Panc1 (cell line): ENCODE measurements at regions not wholly inside any gene's neighbourhood (a gene's known extent, or its start where the extent isn't known, plus 50 kb on each side); places are given as distances from the start of the nearest gene placed in this dataset.

Source experiments
- ATAC-seq: fragments of 200-7000 bp; cut with Tn5 transposase; 2 replicates; pipeline ENCODE4 v1.9.1; 2020; ENCODE audit warnings: mild to moderate bottlenecking, moderate library complexity
- BruUV-seq: library from RNA; stranded (reverse); fragments of 400-500 nt; replicated peaks from 2 replicates; lab custom pipeline; 2021; lab: Mats Ljungman, UMichigan
- CTCF ChIA-PET: fragments of 300-600 bp; sonication (Branson Sonifier 250); formaldehyde crosslinking; loops from one replicate; lab custom pipeline; 2022; ENCODE audit warnings: antibody characterized with exemption; lab: Charles Lee
- POLR2A ChIA-PET: fragments of 300-600 bp; sonication (Branson Sonifier 250); formaldehyde crosslinking; loops from one replicate; lab custom pipeline; 2022; ENCODE audit warnings: antibody characterized with exemption; lab: Charles Lee
- DNase-seq: peaks from one replicate; pipeline ENCODE4 v3.0.0-alpha.2; 2010; ENCODE audit warnings: low read depth, low spot score
- H3K27ac ChIP-seq: 2 replicates; pipeline ENCODE4 v1.5.1; 2011; ENCODE audit warnings: mild to moderate bottlenecking, low read length, inconsistent platforms
- H3K27me3 ChIP-seq: fragments of 200-500 bp; sonication (Bioruptor generic); 2 replicates; pipeline ENCODE4 v1.6.0; 2014; ENCODE audit warnings: low read length, inconsistent platforms; ENCODE audit not compliant: control insufficient read depth, insufficient read depth
- H3K36me3 ChIP-seq: fragments of 200-500 bp; sonication (Bioruptor generic); 2 replicates; pipeline ENCODE4 v1.5.1; 2014; ENCODE audit warnings: inconsistent platforms, mild to moderate bottlenecking, low read length, moderate library complexity; ENCODE audit not compliant: control insufficient read depth, insufficient read depth
- H3K4me1 ChIP-seq: 2 replicates; pipeline ENCODE4 v1.5.1; 2011; ENCODE audit warnings: inconsistent platforms, mild to moderate bottlenecking, low read length, moderate library complexity; ENCODE audit not compliant: control insufficient read depth, insufficient read depth
- H3K4me3 ChIP-seq, 2 experiments: 2 replicates each; pipeline ENCODE4 v1.5.1; 2011 to 2012; ENCODE audit warnings: low read depth in 2 of 2, low read length in 2 of 2, mild to moderate bottlenecking in 2 of 2, inconsistent platforms in 1 of 2, moderate library complexity in 1 of 2
- H3K9me3 ChIP-seq: fragments of 200-500 bp; sonication (Bioruptor generic); 2 replicates; pipeline ENCODE4 v1.5.1; 2014; ENCODE audit warnings: low read depth, mild to moderate bottlenecking, inconsistent platforms, low read length, moderate library complexity; ENCODE audit not compliant: control insufficient read depth, insufficient read depth
- POLR2AphosphoS5 ChIP-seq: IDR thresholded peaks from 2 replicates; pipeline ENCODE4 v1.6.1; 2012; ENCODE audit warnings: mild to moderate bottlenecking, low read depth, low read length, moderate library complexity
- SIN3A ChIP-seq: IDR thresholded peaks from 2 replicates; pipeline ENCODE4 v1.6.1; 2012; ENCODE audit warnings: low read depth, mild to moderate bottlenecking, low read length, moderate library complexity, borderline replicate concordance; ENCODE audit not compliant: insufficient read depth
- TCF7L2 ChIP-seq: IDR thresholded peaks from 2 replicates; pipeline ENCODE4 v1.6.1; 2011; ENCODE audit warnings: mild to moderate bottlenecking, low read depth, low read length, inconsistent platforms
- in situ Hi-C: cut with HindIII; loops from 2 replicates; pipeline ENCODE4 v1.10.0; 2016; ENCODE audit warnings: low sequenced_read_pairs, low pct_unique_long_range_greater_than_20kb
- intact Hi-C: fragments of 100-400 bp; cut with micrococcal nuclease; formaldehyde crosslinking; loops from one replicate; pipeline ENCODE4 v1.10.0; 2022; ENCODE audit not compliant: unreplicated experiment
- TF ChIP-seq, protein P1 (sequence below): fragments of 450-650 bp; IDR thresholded peaks from 2 replicates; pipeline ENCODE4 v1.5.1; 2017; ENCODE audit warnings: mild to moderate bottlenecking
- TF ChIP-seq, protein P2 (sequence below), 2 experiments: IDR thresholded peaks; 2 replicates each; pipeline ENCODE4 v1.6.1; 2011 to 2012; ENCODE audit warnings: low read depth in 2 of 2, control low read depth in 1 of 2, low read length in 1 of 2, mild to moderate bottlenecking in 1 of 2, moderate library complexity in 1 of 2; ENCODE audit not compliant: insufficient read depth in 1 of 2

DNA sequence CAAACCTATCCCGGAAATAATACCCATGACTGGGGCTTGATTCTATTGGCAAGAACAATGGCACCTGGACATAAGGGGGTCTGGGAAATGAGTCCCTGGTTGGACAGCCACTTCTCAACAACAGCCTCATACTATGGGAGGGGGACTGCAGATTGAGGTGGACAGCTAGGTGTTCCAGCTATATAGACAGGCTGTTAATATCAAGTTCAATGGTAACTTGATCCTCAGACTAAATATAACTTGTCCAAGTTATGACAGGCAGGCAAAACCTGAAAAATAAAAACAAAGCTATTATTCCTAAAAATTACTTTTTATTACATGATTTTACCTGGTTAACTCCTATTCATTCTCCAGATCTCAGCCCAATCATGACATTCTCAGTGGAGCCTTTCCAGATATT is 267.3 kb downstream of the TTC8 start:
- no peaks in the 10 kb centered on the region for H3K4me1 ChIP-seq
- H3K27me3 ChIP-seq, result no peaks in the 10 kb centered on the region
- intact Hi-C loops (no loop called here), in situ Hi-C loops (no loop called here)
- CTCF ChIA-PET, result no interaction called here
- H3K9me3 ChIP-seq, result no peaks in the 10 kb centered on the region
- BruUV-seq, result no TSS peak
- no peak for DNase-seq
- H3K36me3 ChIP-seq, result no peaks in the 10 kb centered on the region
- TF ChIP-seq, protein P1, sequence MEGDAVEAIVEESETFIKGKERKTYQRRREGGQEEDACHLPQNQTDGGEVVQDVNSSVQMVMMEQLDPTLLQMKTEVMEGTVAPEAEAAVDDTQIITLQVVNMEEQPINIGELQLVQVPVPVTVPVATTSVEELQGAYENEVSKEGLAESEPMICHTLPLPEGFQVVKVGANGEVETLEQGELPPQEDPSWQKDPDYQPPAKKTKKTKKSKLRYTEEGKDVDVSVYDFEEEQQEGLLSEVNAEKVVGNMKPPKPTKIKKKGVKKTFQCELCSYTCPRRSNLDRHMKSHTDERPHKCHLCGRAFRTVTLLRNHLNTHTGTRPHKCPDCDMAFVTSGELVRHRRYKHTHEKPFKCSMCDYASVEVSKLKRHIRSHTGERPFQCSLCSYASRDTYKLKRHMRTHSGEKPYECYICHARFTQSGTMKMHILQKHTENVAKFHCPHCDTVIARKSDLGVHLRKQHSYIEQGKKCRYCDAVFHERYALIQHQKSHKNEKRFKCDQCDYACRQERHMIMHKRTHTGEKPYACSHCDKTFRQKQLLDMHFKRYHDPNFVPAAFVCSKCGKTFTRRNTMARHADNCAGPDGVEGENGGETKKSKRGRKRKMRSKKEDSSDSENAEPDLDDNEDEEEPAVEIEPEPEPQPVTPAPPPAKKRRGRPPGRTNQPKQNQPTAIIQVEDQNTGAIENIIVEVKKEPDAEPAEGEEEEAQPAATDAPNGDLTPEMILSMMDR, result no peak
- TF ChIP-seq SIN3A (no peak), TCF7L2 (no peak), POLR2AphosphoS5 (no peak)
- TF ChIP-seq, protein P2, sequence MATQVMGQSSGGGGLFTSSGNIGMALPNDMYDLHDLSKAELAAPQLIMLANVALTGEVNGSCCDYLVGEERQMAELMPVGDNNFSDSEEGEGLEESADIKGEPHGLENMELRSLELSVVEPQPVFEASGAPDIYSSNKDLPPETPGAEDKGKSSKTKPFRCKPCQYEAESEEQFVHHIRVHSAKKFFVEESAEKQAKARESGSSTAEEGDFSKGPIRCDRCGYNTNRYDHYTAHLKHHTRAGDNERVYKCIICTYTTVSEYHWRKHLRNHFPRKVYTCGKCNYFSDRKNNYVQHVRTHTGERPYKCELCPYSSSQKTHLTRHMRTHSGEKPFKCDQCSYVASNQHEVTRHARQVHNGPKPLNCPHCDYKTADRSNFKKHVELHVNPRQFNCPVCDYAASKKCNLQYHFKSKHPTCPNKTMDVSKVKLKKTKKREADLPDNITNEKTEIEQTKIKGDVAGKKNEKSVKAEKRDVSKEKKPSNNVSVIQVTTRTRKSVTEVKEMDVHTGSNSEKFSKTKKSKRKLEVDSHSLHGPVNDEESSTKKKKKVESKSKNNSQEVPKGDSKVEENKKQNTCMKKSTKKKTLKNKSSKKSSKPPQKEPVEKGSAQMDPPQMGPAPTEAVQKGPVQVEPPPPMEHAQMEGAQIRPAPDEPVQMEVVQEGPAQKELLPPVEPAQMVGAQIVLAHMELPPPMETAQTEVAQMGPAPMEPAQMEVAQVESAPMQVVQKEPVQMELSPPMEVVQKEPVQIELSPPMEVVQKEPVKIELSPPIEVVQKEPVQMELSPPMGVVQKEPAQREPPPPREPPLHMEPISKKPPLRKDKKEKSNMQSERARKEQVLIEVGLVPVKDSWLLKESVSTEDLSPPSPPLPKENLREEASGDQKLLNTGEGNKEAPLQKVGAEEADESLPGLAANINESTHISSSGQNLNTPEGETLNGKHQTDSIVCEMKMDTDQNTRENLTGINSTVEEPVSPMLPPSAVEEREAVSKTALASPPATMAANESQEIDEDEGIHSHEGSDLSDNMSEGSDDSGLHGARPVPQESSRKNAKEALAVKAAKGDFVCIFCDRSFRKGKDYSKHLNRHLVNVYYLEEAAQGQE (IDR thresholded peaks at IDR 0.05; ENCODE audit: insufficient read depth in 1 of 2, low read depth in 2 of 2, low read length in 1 of 2), result no peak
- no peak overlapping the region for H3K27ac ChIP-seq
- POLR2A ChIA-PET, result no interaction called here
- no peak for ATAC-seq
- H3K4me3 ChIP-seq, result no peak overlapping the region

DNA sequence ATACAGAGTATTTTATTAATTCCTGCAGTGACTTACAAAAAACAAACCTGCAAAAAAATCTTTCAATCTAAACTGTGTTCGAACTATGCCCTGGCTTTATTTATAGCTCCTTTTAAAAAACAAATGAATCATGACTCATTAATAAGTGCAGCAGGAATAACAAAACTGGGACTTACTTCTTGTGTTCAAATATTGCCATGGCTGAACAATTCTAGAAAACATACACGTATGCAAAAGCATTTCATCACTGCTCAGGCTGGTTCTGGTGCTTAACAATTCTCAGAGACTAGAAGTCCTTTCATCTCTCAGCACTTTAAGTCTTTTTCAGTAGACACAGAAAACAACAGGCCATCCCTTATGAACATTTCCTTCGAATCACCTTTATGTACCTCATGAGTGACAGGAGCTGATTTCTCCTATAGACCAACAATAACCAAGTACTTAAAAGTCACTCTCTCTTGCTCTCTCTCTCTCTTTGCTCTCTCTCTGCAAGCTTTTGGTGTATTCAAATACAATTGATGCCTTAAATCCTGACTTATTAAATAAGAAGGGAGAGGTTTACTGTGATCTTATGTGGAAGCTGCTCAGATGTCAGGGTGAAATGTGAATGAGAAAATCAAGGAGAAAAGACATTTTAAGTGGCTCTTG is 268.8 kb downstream of the TTC8 start:
- no TSS peak for BruUV-seq
- TF ChIP-seq POLR2AphosphoS5 (no peak), TCF7L2 (no peak), SIN3A (no peak)
- TF ChIP-seq, protein P1, result no peak
- TF ChIP-seq, protein P2 (IDR thresholded peaks at IDR 0.05; ENCODE audit: insufficient read depth in 1 of 2, low read depth in 2 of 2, low read length in 1 of 2), result no peak
- ATAC-seq, result no peak
- Histone ChIP-seq H3K4me3 (no peak overlapping the region), H3K36me3 (no peaks in the 10 kb centered on the region), H3K27me3 (no peaks in the 10 kb centered on the region), H3K4me1 (no peaks in the 10 kb centered on the region), H3K9me3 (no peaks in the 10 kb centered on the region), H3K27ac (no peak overlapping the region)
- no peak for DNase-seq
- ChIA-PET CTCF (no interaction called here), POLR2A (no interaction called here)
- intact Hi-C loops (no loop called here), in situ Hi-C loops (no loop called here)
